T-cell (primary cell): ENCODE measurements at regions not wholly inside any gene's neighbourhood (a gene's known extent, or its start where the extent isn't known, plus 50 kb on each side); places are given as distances from the start of the nearest gene placed in this dataset.

Experiments used
- ATAC-seq, 4 experiments: fragments of 200-7000 bp in 3 of 4; fragments of 150-1000 bp in 1 of 4; cut with Tn5 transposase; replicated peaks in 1 of 4; 1 replicate in 3 of 4; 2 replicates in 1 of 4; pipeline ENCODE4 v1.10.0; 2021; ENCODE audit warnings: moderate library complexity in 3 of 4, mild to moderate bottlenecking in 2 of 4, moderate number of reproducible peaks in 1 of 4
- CTCF ChIA-PET, 2 donors: fragments of 300-600 bp; sonication (Branson Sonifier 250); formaldehyde crosslinking; loops; one replicate each; lab custom pipeline; 2022; ENCODE audit warnings: antibody characterized with exemption in 2 of 2; lab: Charles Lee
- POLR2A ChIA-PET, 2 donors: fragments of 300-600 bp; sonication (Branson Sonifier 250); formaldehyde crosslinking; loops; one replicate each; lab custom pipeline; 2022; ENCODE audit warnings: antibody characterized with exemption in 2 of 2; lab: Charles Lee
- DNase-seq, 35 experiments: peaks; one replicate each; pipeline versions ENCODE4 v3.0.0 to v3.0.0-alpha.2; 2013 to 2023
- H3K27ac ChIP-seq: one replicate; pipeline ENCODE4 v1.5.1; 2013; ENCODE audit warnings: low read length
- H3K27me3 ChIP-seq, 2 experiments: replicated peaks in 1 of 2; 1 replicate in 1 of 2; 2 replicates in 1 of 2; pipeline versions ENCODE4 v1.6.1 to v1.7.0; 2013; ENCODE audit warnings: low read length in 1 of 2, mixed read lengths in 1 of 2; ENCODE audit not compliant: control insufficient read depth in 2 of 2, insufficient read depth in 2 of 2; ENCODE audit errors: extremely low read depth in 1 of 2
- H3K36me3 ChIP-seq, 2 donors: 1 replicate in 1 of 2; 2 replicates in 1 of 2; pipeline versions ENCODE4 v1.6.1 to v1.7.0; 2013; ENCODE audit warnings: low read length in 1 of 2; ENCODE audit not compliant: control insufficient read depth in 2 of 2, insufficient read depth in 1 of 2; ENCODE audit errors: extremely low read depth in 1 of 2
- H3K4me1 ChIP-seq, 2 experiments: 1 replicate in 1 of 2; 2 replicates in 1 of 2; pipeline versions ENCODE4 v1.6.1 to v1.7.0; 2013; ENCODE audit warnings: low read length in 2 of 2, mixed read lengths in 1 of 2; ENCODE audit not compliant: insufficient read depth in 2 of 2, control insufficient read depth in 1 of 2; ENCODE audit errors: extremely low read depth in 1 of 2
- H3K4me3 ChIP-seq, 2 donors: 1 replicate in 1 of 2; 2 replicates in 1 of 2; pipeline versions ENCODE4 v1.5.1 to v1.7.0; 2013; ENCODE audit warnings: mild to moderate bottlenecking in 2 of 2, low read length in 1 of 2, moderate library complexity in 1 of 2; ENCODE audit not compliant: control insufficient read depth in 1 of 2; ENCODE audit errors: extremely low read depth in 1 of 2
- H3K9me3 ChIP-seq: 2 replicates; pipeline ENCODE4 v1.7.0; 2013
- H3K27ac Mint-ChIP-seq, 2 donors: one replicate each; pipeline ENCODE4 v1.8.0; 2020 to 2021; ENCODE audit warnings: mild to moderate bottlenecking in 2 of 2, mixed read lengths in 2 of 2
- H3K27me3 Mint-ChIP-seq, 2 donors: one replicate each; pipeline ENCODE4 v1.8.0; 2021 to 2022; ENCODE audit warnings: mixed read lengths in 2 of 2
- H3K36me3 Mint-ChIP-seq: one replicate; pipeline ENCODE4 v1.8.0; 2021; ENCODE audit warnings: mixed read lengths
- H3K4me1 Mint-ChIP-seq, 3 donors: one replicate each; pipeline ENCODE4 v1.8.0; 2020 to 2022; ENCODE audit warnings: mixed read lengths in 3 of 3, mild to moderate bottlenecking in 1 of 3
- H3K4me3 Mint-ChIP-seq, 3 donors: one replicate each; pipeline ENCODE4 v1.8.0; 2020 to 2022; ENCODE audit warnings: mild to moderate bottlenecking in 3 of 3, mixed read lengths in 3 of 3, moderate library complexity in 3 of 3
- H3K9me3 Mint-ChIP-seq, 3 donors: one replicate each; pipeline ENCODE4 v1.8.0; 2020 to 2022; ENCODE audit warnings: mixed read lengths in 3 of 3
- WGBS: methylation state at CpG from one replicate; pipeline ENCODE4 v1.1.5; 2013; ENCODE audit warnings: missing lambda C conversion rate; ENCODE audit not compliant: insufficient coverage; 5-methylcytosine and 5-hydroxymethylcytosine counted together

DNA sequence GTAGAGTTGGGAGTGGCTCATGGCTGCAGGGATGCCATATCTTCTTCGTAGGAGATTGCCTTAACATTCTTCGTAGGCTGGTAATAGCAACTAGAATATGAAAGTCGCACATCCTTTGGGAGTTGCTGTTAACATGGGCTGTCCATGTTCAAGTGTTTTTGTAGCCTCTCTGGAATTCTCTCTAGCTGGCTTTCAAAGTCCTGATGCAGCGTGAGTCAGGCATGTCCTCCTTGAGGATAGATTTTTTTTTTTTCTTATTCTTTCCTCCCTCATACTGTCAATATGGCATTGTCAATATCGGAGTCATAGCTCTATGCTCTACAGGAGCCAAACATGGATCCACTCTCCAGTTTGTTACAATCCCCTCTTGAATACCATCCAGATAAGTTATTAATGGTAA lies 494.8 kb upstream of the WWC1 start:
- H3K36me3 Mint-ChIP-seq: no peaks in the 10 kb centered on the region
- no peak for DNase-seq
- ChIA-PET CTCF (no interaction called here), POLR2A (no interaction called here)
- H3K9me3 Mint-ChIP-seq: peaks cover 0 to 5% (median 0%) of the 10 kb centered on the region in 3 donors
- ATAC-seq: no peak
- Histone ChIP-seq H3K27me3 (no peaks in the 10 kb centered on the region), H3K36me3 (no peaks in the 10 kb centered on the region), H3K4me1 (no peaks in the 10 kb centered on the region), H3K4me3 (no peak overlapping the region), H3K27ac (no peak overlapping the region), H3K9me3 (no peaks in the 10 kb centered on the region)
- H3K27me3 Mint-ChIP-seq: no peaks in the 10 kb centered on the region
- no peaks in the 10 kb centered on the region for H3K4me1 Mint-ChIP-seq
- no peak overlapping the region for H3K27ac Mint-ChIP-seq
- H3K4me3 Mint-ChIP-seq: no peak overlapping the region
- 100% methylated on average over 1 of the region's 5 CpGs for WGBS

DNA sequence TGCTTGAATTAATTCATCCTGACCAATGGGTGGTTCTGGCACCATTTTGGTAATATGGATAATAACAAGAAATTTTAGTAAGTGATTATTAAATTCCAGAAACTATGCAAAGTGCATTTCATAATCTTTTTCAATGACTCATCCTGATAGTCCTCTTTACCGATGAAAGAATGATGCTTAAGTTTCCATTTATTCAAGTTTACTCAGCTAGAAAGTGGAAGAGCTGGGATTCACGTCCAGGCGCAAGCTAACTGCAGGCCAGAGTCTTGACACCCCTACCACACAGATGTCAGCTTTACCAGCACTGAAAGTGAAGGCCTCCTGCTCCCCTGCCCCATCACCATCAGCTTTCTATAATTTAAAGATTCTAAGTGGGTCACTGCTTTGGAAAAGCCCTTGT lies 493.5 kb upstream of the WWC1 start:
- Histone ChIP-seq H3K9me3 (no peaks in the 10 kb centered on the region), H3K27ac (no peak overlapping the region), H3K4me1 (no peaks in the 10 kb centered on the region), H3K4me3 (no peak overlapping the region), H3K36me3 (no peaks in the 10 kb centered on the region), H3K27me3 (no peaks in the 10 kb centered on the region)
- DNase-seq (no peak), ATAC-seq (no peak)
- Mint-ChIP-seq H3K4me1 (no peaks in the 10 kb centered on the region), H3K4me3 (no peak overlapping the region), H3K36me3 (no peaks in the 10 kb centered on the region), H3K27ac (no peak overlapping the region), H3K9me3 (peaks cover 0 to 5% (median 0%) of the 10 kb centered on the region in 3 donors), H3K27me3 (no peaks in the 10 kb centered on the region)
- ChIA-PET CTCF (no interaction called here), POLR2A (no interaction called here)
- WGBS: 27% methylated on average over 3 of the region's 3 CpGs

DNA sequence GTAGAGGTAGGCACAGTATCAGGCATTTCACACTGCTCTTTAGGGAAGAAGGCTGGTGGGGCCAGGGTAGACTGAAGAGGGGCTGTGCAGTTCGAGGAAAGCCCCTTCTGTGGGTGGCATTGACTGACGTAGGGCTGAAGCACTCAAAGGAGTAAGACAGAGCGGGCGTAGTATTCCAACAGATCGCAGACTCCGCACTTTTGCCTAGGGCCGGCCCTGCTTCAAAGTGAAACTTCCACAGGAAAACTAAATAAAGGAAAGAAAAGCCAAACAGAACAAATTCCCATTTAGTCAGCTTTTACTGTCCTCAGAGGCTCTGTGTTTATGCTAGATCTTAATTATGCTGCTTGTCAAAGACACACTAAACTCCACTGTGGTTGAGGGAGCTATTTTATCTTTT lies 493.0 kb upstream of the WWC1 start:
- ChIA-PET CTCF (no interaction called here), POLR2A (no interaction called here)
- Mint-ChIP-seq H3K36me3 (no peaks in the 10 kb centered on the region), H3K27ac (no peak overlapping the region), H3K4me3 (no peak overlapping the region), H3K4me1 (no peaks in the 10 kb centered on the region), H3K9me3 (peaks cover 0 to 5% (median 3%) of the 10 kb centered on the region in 3 donors), H3K27me3 (no peaks in the 10 kb centered on the region)
- H3K4me3 ChIP-seq: no peak overlapping the region
- H3K36me3 ChIP-seq: no peaks in the 10 kb centered on the region
- H3K4me1 ChIP-seq: no peaks in the 10 kb centered on the region
- ATAC-seq: no peak
- no peaks in the 10 kb centered on the region for H3K9me3 ChIP-seq
- no peaks in the 10 kb centered on the region for H3K27me3 ChIP-seq
- 50% methylated on average over 2 of the region's 7 CpGs for WGBS
- DNase-seq: no peak
- H3K27ac ChIP-seq: no peak overlapping the region

DNA sequence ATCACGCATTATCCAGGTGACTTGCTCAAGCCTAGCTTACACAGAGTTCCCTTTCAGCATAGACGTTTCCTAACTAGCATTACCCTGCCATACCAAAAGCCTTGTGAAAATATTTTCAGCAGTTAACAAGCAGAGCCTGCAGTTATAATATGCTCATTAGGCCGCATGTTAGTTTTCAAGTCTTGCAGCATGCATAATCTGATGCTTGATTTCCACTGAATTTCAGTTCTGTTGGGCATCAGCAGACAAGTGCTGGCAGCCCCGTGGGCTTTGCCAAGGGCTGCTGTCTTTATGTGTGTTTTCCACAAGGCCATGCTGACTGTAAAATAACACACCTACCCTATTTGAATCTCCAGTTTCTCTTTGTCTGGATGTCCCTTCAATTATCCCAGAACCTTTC lies 491.0 kb upstream of the WWC1 start:
- no peak for ATAC-seq
- H3K9me3 Mint-ChIP-seq: peaks cover 0 to 5% (median 3%) of the 10 kb centered on the region in 3 donors

DNA sequence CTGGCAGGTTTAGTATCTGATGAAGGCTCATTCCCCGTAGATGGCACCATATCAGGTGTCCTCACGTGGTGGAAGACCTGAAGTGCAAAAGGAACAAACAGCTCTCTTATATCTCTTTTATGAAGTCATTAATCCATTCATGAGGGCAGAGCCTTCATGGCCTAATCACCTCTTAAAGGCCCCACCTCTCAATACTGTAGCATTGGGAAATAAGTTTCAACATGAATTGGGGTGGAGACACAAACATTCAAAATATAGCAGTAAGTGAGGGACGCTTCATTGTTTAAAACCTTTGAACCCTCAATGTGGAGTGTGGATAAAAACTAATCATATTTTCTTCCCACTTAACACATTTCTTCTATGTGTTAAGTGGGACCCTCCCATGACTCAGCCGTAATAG lies 489.4 kb upstream of the WWC1 start:
- ChIA-PET CTCF (no interaction called here), POLR2A (no interaction called here)
- Histone ChIP-seq H3K27me3 (no peaks in the 10 kb centered on the region), H3K4me3 (no peak overlapping the region), H3K27ac (no peak overlapping the region), H3K36me3 (no peaks in the 10 kb centered on the region), H3K9me3 (no peaks in the 10 kb centered on the region), H3K4me1 (no peaks in the 10 kb centered on the region)
- 73% methylated on average over 2 of the region's 4 CpGs for WGBS
- DNase-seq: no peak
- Mint-ChIP-seq H3K4me3 (no peak overlapping the region), H3K27me3 (no peaks in the 10 kb centered on the region), H3K36me3 (no peaks in the 10 kb centered on the region), H3K9me3 (peaks cover 0 to 8% (median 3%) of the 10 kb centered on the region in 3 donors), H3K4me1 (no peaks in the 10 kb centered on the region), H3K27ac (no peak overlapping the region)
- ATAC-seq: no peak

More for the DNA sequence above, 491.0 kb upstream of the WWC1 start:
- H3K4me3 ChIP-seq: no peak overlapping the region
- H3K36me3 ChIP-seq: no peaks in the 10 kb centered on the region
- WGBS: 74% methylated on average over 3 of the region's 4 CpGs
- H3K27me3 ChIP-seq: no peaks in the 10 kb centered on the region
- Mint-ChIP-seq H3K4me1 (no peaks in the 10 kb centered on the region), H3K4me3 (no peak overlapping the region), H3K27ac (no peak overlapping the region), H3K36me3 (no peaks in the 10 kb centered on the region), H3K27me3 (no peaks in the 10 kb centered on the region)
- ChIA-PET POLR2A (no interaction called here), CTCF (interaction anchor here in 1 of 2 donors (0.5 kb wide), 1 partner anchor 457 kb away, joined by 3 read pairs; no protein-coding TSS in a partner anchor)
- H3K4me1 ChIP-seq: no peaks in the 10 kb centered on the region
- no peak overlapping the region for H3K27ac ChIP-seq
- H3K9me3 ChIP-seq: no peaks in the 10 kb centered on the region
- DNase-seq: no peak

DNA sequence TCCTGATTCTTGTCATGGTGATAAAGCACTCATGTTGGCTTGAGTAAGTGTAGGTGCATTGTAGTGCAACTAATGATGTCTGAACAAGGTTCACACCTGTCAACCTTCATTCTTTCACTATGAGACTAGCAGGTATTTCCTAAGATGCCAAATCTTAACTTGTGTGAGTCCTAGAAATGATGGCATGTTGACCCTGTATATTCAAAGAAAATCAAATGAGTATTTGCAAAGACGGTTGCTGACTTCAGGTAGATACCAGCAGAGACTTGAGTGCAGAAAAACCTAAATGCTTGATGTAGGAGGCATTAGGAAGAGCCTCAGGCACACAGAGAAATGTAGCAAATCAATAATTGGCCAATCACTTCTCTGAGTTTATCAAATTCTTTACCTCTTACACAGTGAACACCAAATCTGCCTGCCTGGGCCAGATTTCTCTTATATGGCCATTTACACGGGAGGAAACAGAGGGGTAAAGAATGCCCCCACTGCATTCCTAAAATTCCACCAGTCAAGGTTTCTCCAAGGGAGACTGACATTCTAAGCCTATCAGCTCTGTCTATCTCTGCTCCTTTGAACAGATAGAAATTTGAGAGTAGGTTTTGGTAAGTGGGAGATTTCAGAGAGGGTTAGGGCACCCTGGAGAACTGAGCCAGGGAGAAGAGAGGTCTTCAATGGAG lies 488.6 kb upstream of the WWC1 start:
- Mint-ChIP-seq H3K27me3 (no peaks in the 10 kb centered on the region), H3K36me3 (no peaks in the 10 kb centered on the region), H3K4me3 (no peak overlapping the region), H3K4me1 (no peaks in the 10 kb centered on the region), H3K27ac (no peak overlapping the region), H3K9me3 (peaks cover 0 to 8% (median 3%) of the 10 kb centered on the region in 3 donors)
- CTCF ChIA-PET: no interaction called here
- POLR2A ChIA-PET: no interaction called here
- Histone ChIP-seq H3K36me3 (no peaks in the 10 kb centered on the region), H3K27ac (no peak overlapping the region), H3K9me3 (no peaks in the 10 kb centered on the region), H3K4me1 (no peaks in the 10 kb centered on the region), H3K4me3 (no peak overlapping the region), H3K27me3 (no peaks in the 10 kb centered on the region)
- WGBS: 80% methylated on average over 1 of the region's 2 CpGs
- DNase-seq (no peak), ATAC-seq (no peak)
